Neural cell (in vitro differentiated cells): ENCODE measurements at regions not wholly inside any gene's neighbourhood (a gene's known extent, or its start where the extent isn't known, plus 50 kb on each side); places are given as distances from the start of the nearest gene placed in this dataset.

ENCODE experiments used
- H2AFZ ChIP-seq: fragments of 200-600, 300-800 bp; sonication (generic), shearing (Covaris generic); 2 replicates; pipeline ENCODE4 v1.6.0; 2014; ENCODE audit warnings: low read depth, mild to moderate bottlenecking, antibody characterized with exemption, low read length, moderate library complexity
- H3F3A ChIP-seq: fragments of 200-600 bp; shearing (Covaris generic); 2 replicates; pipeline ENCODE4 v1.6.1; 2016; ENCODE audit warnings: mild to moderate bottlenecking, moderate library complexity, mixed read lengths, antibody characterized with exemption, low read length; ENCODE audit not compliant: insufficient read depth, poor library complexity, severe bottlenecking
- H3K27ac ChIP-seq: fragments of 200-600, 300-800 bp; sonication (generic), shearing (Covaris generic); 2 replicates; pipeline ENCODE4 v1.5.1; 2014; ENCODE audit warnings: mild to moderate bottlenecking, low read length, moderate library complexity
- H3K27me3 ChIP-seq: fragments of 300-800, 200-600 bp; sonication (generic), shearing (Covaris generic); 2 replicates; pipeline ENCODE4 v1.6.0; 2014; ENCODE audit warnings: mild to moderate bottlenecking, low read depth, low read length, moderate library complexity; ENCODE audit not compliant: insufficient read depth
- H3K36me3 ChIP-seq: fragments of 300-800, 200-600 bp; sonication (generic), shearing (Covaris generic); 2 replicates; pipeline ENCODE4 v1.5.1; 2014; ENCODE audit warnings: mild to moderate bottlenecking, antibody characterized with exemption, low read length, moderate library complexity; ENCODE audit not compliant: insufficient read depth
- H3K4me2 ChIP-seq: fragments of 300-800, 200-600 bp; sonication (generic), shearing (Covaris generic); 2 replicates; pipeline ENCODE4 v1.6.0; 2014; ENCODE audit warnings: mild to moderate bottlenecking, low read length
- H3K4me3 ChIP-seq: fragments of 300-800, 200-600 bp; sonication (generic), shearing (Covaris generic); 2 replicates; pipeline ENCODE4 v1.5.1; 2014; ENCODE audit warnings: mild to moderate bottlenecking, low read length, moderate library complexity
- H3K79me2 ChIP-seq: fragments of 200-600 bp; shearing (Covaris generic); replicated peaks from 2 replicates; pipeline ENCODE4 v1.6.0; 2014; ENCODE audit warnings: mild to moderate bottlenecking, low read length, moderate library complexity; ENCODE audit not compliant: insufficient read depth
- H3K9ac ChIP-seq: fragments of 300-800, 200-600 bp; sonication (generic), shearing (Covaris generic); 2 replicates; pipeline ENCODE4 v1.6.1; 2016; ENCODE audit warnings: mild to moderate bottlenecking, low read length, mixed read lengths
- H3K9me2 ChIP-seq: fragments of 200-600 bp; shearing (Covaris generic); 2 replicates; pipeline ENCODE4 v1.6.1; 2016; ENCODE audit warnings: mild to moderate bottlenecking, low read length, mixed read lengths; ENCODE audit not compliant: insufficient read depth
- H3K9me3 ChIP-seq: fragments of 200-600, 300-800 bp; sonication (generic), shearing (Covaris generic); 2 replicates; pipeline ENCODE4 v1.6.1; 2016; ENCODE audit warnings: mild to moderate bottlenecking, mixed run types, low read length, moderate library complexity, mixed read lengths
- H4K20me1 ChIP-seq: fragments of 200-600 bp; shearing (Covaris generic); 2 replicates; pipeline ENCODE4 v1.6.1; 2016; ENCODE audit warnings: mild to moderate bottlenecking, mixed run types; ENCODE audit not compliant: insufficient read depth
- CTCF ChIP-seq: fragments of 450-650 bp; IDR thresholded peaks from 2 replicates; pipeline ENCODE4 v1.5.1; 2014; ENCODE audit warnings: antibody characterized with exemption, mild to moderate bottlenecking, moderate library complexity; ENCODE audit not compliant: poor library complexity, severe bottlenecking
- EP300 ChIP-seq: fragments of 450-650 bp; conservative IDR thresholded peaks from 2 replicates; pipeline ENCODE4 v1.6.1; 2014; ENCODE audit warnings: antibody characterized with exemption, mild to moderate bottlenecking, moderate library complexity; ENCODE audit not compliant: poor library complexity, severe bottlenecking
- EZH2 ChIP-seq: fragments of 200-600, 300-800 bp; shearing (Covaris generic), sonication (generic); IDR thresholded peaks from 2 replicates; pipeline ENCODE4 v1.6.1; 2014; ENCODE audit warnings: antibody characterized with exemption, low read length, borderline replicate concordance, mild to moderate bottlenecking; ENCODE audit not compliant: insufficient read depth, poor library complexity, severe bottlenecking
- MXI1 ChIP-seq: fragments of 450-650 bp; conservative IDR thresholded peaks from 2 replicates; pipeline ENCODE4 v1.6.1; 2014; ENCODE audit warnings: antibody characterized with exemption, mild to moderate bottlenecking; ENCODE audit not compliant: poor library complexity, severe bottlenecking
- POLR2AphosphoS5 ChIP-seq: IDR thresholded peaks from 2 replicates; pipeline ENCODE4 v1.6.1; 2012
- RAD21 ChIP-seq: fragments of 450-650 bp; conservative IDR thresholded peaks from 2 replicates; pipeline ENCODE4 v1.6.1; 2014; ENCODE audit warnings: antibody characterized with exemption, mild to moderate bottlenecking, moderate library complexity
- REST ChIP-seq: IDR thresholded peaks from 2 replicates; pipeline ENCODE4 v1.6.1; 2012; ENCODE audit warnings: borderline replicate concordance
- SMC3 ChIP-seq: fragments of 450-650 bp; conservative IDR thresholded peaks from 2 replicates; pipeline ENCODE4 v1.6.1; 2014; ENCODE audit warnings: antibody characterized with exemption, mild to moderate bottlenecking, moderate library complexity; ENCODE audit not compliant: poor library complexity
- TAF1 ChIP-seq: IDR thresholded peaks from 2 replicates; pipeline ENCODE4 v1.6.1; 2012; ENCODE audit warnings: low read depth

GRCh38 chr10:27440021-27440420 is 64.1 kb upstream of the RAB18 start:
- no peak for TF ChIP-seq POLR2AphosphoS5
- TF ChIP-seq EZH2: no peak
- no peak for TF ChIP-seq TAF1
- TF ChIP-seq RAD21: no peak
- no peak for TF ChIP-seq MXI1
- no peak for TF ChIP-seq SMC3
- no peak for TF ChIP-seq EP300
- TF ChIP-seq REST: no peak
- no peak for TF ChIP-seq CTCF
- Histone ChIP-seq H3F3A (no peaks in the 10 kb centered on the region), H3K9me2 (no peaks in the 10 kb centered on the region), H3K9ac (no peak overlapping the region), H2AFZ (no peak overlapping the region), H3K27ac (no peak overlapping the region), H3K4me3 (no peak overlapping the region), H4K20me1 (no peaks in the 10 kb centered on the region), H3K9me3 (no peaks in the 10 kb centered on the region), H3K36me3 (no peaks in the 10 kb centered on the region), H3K4me2 (no peak overlapping the region), H3K79me2 (no peaks in the 10 kb centered on the region), H3K27me3 (no peaks in the 10 kb centered on the region)

GRCh38 chr10:27439101-27439500 is 65.0 kb upstream of the RAB18 start:
- Histone ChIP-seq H3K9ac (no peak overlapping the region), H3K36me3 (no peaks in the 10 kb centered on the region), H4K20me1 (no peaks in the 10 kb centered on the region), H3F3A (no peaks in the 10 kb centered on the region), H3K4me2 (no peak overlapping the region), H3K79me2 (no peaks in the 10 kb centered on the region), H3K27me3 (no peaks in the 10 kb centered on the region), H3K9me3 (no peaks in the 10 kb centered on the region), H3K4me3 (no peak overlapping the region), H3K27ac (no peak overlapping the region), H3K9me2 (no peaks in the 10 kb centered on the region), H2AFZ (no peak overlapping the region)
- no peak for TF ChIP-seq CTCF
